NCI-H187 (cell line): ENCODE measurements at regions not wholly inside any gene's neighbourhood (a gene's known extent, or its start where the extent isn't known, plus 50 kb on each side); places are given as distances from the start of the nearest gene placed in this dataset.

Experiments used
- DNase-seq, 2 experiments: peaks; one replicate each; lab custom pipeline; 2025; lab: John Stamatoyannopoulos, UW

GRCh38 chr6:147820520-147820919, 312.0 kb downstream of the SAMD5 start:
- no peak for DNase-seq

- DNase-seq = no peak
These were observed 312.9 kb downstream of the SAMD5 start for GRCh38 chr6:147821295-147821897.

- DNase-seq = no peak
These were observed 315.4 kb downstream of the SAMD5 start for GRCh38 chr6:147823936-147824335.

GRCh38 chr6:147825848-147826247, 317.4 kb downstream of the SAMD5 start:
- no peak for DNase-seq

GRCh38 chr6:147826698-147827097, 318.2 kb downstream of the SAMD5 start:
- no peak for DNase-seq

GRCh38 chr6:147829418-147829817, 320.9 kb downstream of the SAMD5 start:
- no peak for DNase-seq

GRCh38 chr6:147829835-147830234, 321.3 kb downstream of the SAMD5 start:
- DNase-seq = no peak

GRCh38 chr6:147831356-147831755, 322.9 kb downstream of the SAMD5 start:
- DNase-seq = no peak

GRCh38 chr6:147833607-147834006, 325.1 kb downstream of the SAMD5 start:
- DNase-seq = no peak

GRCh38 chr6:147834084-147834776, 325.7 kb downstream of the SAMD5 start:
- no peak for DNase-seq

GRCh38 chr6:147837540-147837939, 329.1 kb downstream of the SAMD5 start:
- no peak for DNase-seq

- no peak for DNase-seq
These were observed 331.5 kb downstream of the SAMD5 start for GRCh38 chr6:147839708-147840610.

GRCh38 chr6:147841547-147842148, 333.2 kb downstream of the SAMD5 start:
- no peak for DNase-seq

- DNase-seq = no peak
These were observed 341.2 kb downstream of the SAMD5 start for GRCh38 chr6:147849401-147850330.

- no peak for DNase-seq
These were observed 344.3 kb downstream of the SAMD5 start for GRCh38 chr6:147852772-147853171.

- DNase-seq = no peak
These were observed 345.1 kb downstream of the SAMD5 start for GRCh38 chr6:147853574-147853973.

- DNase-seq = no peak
These were observed 347.5 kb downstream of the SAMD5 start for GRCh38 chr6:147855803-147856482.

GRCh38 chr6:147856687-147857086, 348.2 kb downstream of the SAMD5 start:
- DNase-seq = no peak

- no peak for DNase-seq
These were observed 349.9 kb downstream of the SAMD5 start for GRCh38 chr6:147858421-147858820.

GRCh38 chr6:147859071-147859470, 350.6 kb downstream of the SAMD5 start:
- DNase-seq = no peak

GRCh38 chr6:147861696-147862095, 353.2 kb downstream of the SAMD5 start:
- no peak for DNase-seq
